ENCODE measurements at regions not wholly inside any gene's neighbourhood (a gene's known extent, or its start where the extent isn't known, plus 50 kb on each side); places are given as distances from the start of the nearest gene placed in this dataset.

GRCh38 chr10:45500798-45501197 is 126.8 kb downstream of the ALOX5 start:
- H3K79me2 ChIP-seq (ENCODE audit: control insufficient read depth, insufficient read depth, low read length) = peaks cover 35% of the 10 kb centered on the region
- no peaks in the 10 kb centered on the region for H3K27me3 ChIP-seq (replicated peaks in 1 of 4; ENCODE audit: control extremely low read depth in 1 of 4, control insufficient read depth in 3 of 4, insufficient read depth in 4 of 4, low read length in 3 of 4)
- no peak overlapping the region for H3K27ac Mint-ChIP-seq
- ChIA-PET CTCF (interaction anchor here (0.7 kb wide), 1 partner anchor 172 kb away, joined by 3 read pairs; the partner anchor contains the start of gene ZFAND4), POLR2A (no interaction called here)
- DNase-seq (no peak), ATAC-seq (ENCODE audit: low read depth) (no peak)
- WGBS (ENCODE audit: insufficient coverage) = no CpG with 5 or more reads among the region's 1 CpG
- H3K27ac ChIP-seq (ENCODE audit: low read length in 2 of 2) = no peak overlapping the region
- H4K20me1 ChIP-seq (ENCODE audit: control insufficient read depth, insufficient read depth, low read length, poor library complexity, severe bottlenecking) = peaks cover 25% of the 10 kb centered on the region
- H3K4me1 ChIP-seq (ENCODE audit: control insufficient read depth in 2 of 2, insufficient read depth in 2 of 2, low read length in 2 of 2) = no peaks in the 10 kb centered on the region
- H3K4me2 ChIP-seq (replicated peaks; ENCODE audit: low read depth, low read length, poor library complexity, severe bottlenecking) = no peak overlapping the region
- no peak overlapping the region for H3K4me3 ChIP-seq (ENCODE audit: control extremely low read depth in 1 of 5, extremely low read depth in 1 of 5, insufficient read depth in 1 of 5, low read depth in 2 of 5, low read length in 4 of 5)
- peaks cover 3% of the 10 kb centered on the region for H3K9me3 Mint-ChIP-seq (ENCODE audit: insufficient read depth)
- H3K9ac ChIP-seq (ENCODE audit: low read length) = no peak overlapping the region
- H3K4me3 Mint-ChIP-seq = no peak overlapping the region
- no peak overlapping the region for H2AFZ ChIP-seq (ENCODE audit: insufficient read depth, low read depth, low read length, poor library complexity, severe bottlenecking)
- TF ChIP-seq EZH2 (IDR thresholded peaks at IDR 0.05; ENCODE audit: borderline replicate concordance, insufficient read depth, low read depth, low read length, poor library complexity, severe bottlenecking) (no peak), CTCF (IDR thresholded peaks at IDR 0.05) (no peak)
- intact Hi-C loops (cut with micrococcal nuclease) = no loop called here
- no peaks in the 10 kb centered on the region for H3K27me3 Mint-ChIP-seq
- H3K4me1 Mint-ChIP-seq = peaks cover 15% of the 10 kb centered on the region
- H3K9me3 ChIP-seq (ENCODE audit: control extremely low read depth in 1 of 3, control insufficient read depth in 2 of 3, insufficient read depth in 1 of 3, low read length in 2 of 3) = peaks cover 0 to 7% (median 7%) of the 10 kb centered on the region in 3 donors
- H3K36me3 ChIP-seq (replicated peaks in 1 of 2; ENCODE audit: control extremely low read depth in 1 of 2, control insufficient read depth in 1 of 2, extremely low read depth in 1 of 2, insufficient read depth in 2 of 2, low read length in 1 of 2) = no peaks in the 10 kb centered on the region

- H4K20me1 ChIP-seq (ENCODE audit: control insufficient read depth, insufficient read depth, low read length, poor library complexity, severe bottlenecking) = peaks cover 25% of the 10 kb centered on the region
- no peak overlapping the region for H3K9ac ChIP-seq (ENCODE audit: low read length)
- peaks cover 0 to 9% (median 9%) of the 10 kb centered on the region in 3 donors for H3K9me3 ChIP-seq (ENCODE audit: control extremely low read depth in 1 of 3, control insufficient read depth in 2 of 3, insufficient read depth in 1 of 3, low read length in 2 of 3)
- Mint-ChIP-seq H3K4me3 (no peak overlapping the region), H3K9me3 (ENCODE audit: insufficient read depth) (peaks cover 3% of the 10 kb centered on the region), H3K27me3 (no peaks in the 10 kb centered on the region), H3K4me1 (peaks cover 15% of the 10 kb centered on the region), H3K27ac (no peak overlapping the region)
- no peaks in the 10 kb centered on the region for H3K4me1 ChIP-seq (ENCODE audit: control insufficient read depth in 2 of 2, insufficient read depth in 2 of 2, low read length in 2 of 2)
- no peak overlapping the region for H3K4me2 ChIP-seq (replicated peaks; ENCODE audit: low read depth, low read length, poor library complexity, severe bottlenecking)
- POLR2A ChIA-PET = no interaction called here
- intact Hi-C loops (cut with micrococcal nuclease) = no loop called here
- ATAC-seq (ENCODE audit: low read depth) = no peak
- peaks cover 39% of the 10 kb centered on the region for H3K79me2 ChIP-seq (ENCODE audit: control insufficient read depth, insufficient read depth, low read length)
- DNase-seq = no peak
- no peaks in the 10 kb centered on the region for H3K27me3 ChIP-seq (replicated peaks in 1 of 4; ENCODE audit: control extremely low read depth in 1 of 4, control insufficient read depth in 3 of 4, insufficient read depth in 4 of 4, low read length in 3 of 4)
- no peak overlapping the region for H3K4me3 ChIP-seq (ENCODE audit: control extremely low read depth in 1 of 5, extremely low read depth in 1 of 5, insufficient read depth in 1 of 5, low read depth in 2 of 5, low read length in 4 of 5)
- no peaks in the 10 kb centered on the region for H3K36me3 ChIP-seq (replicated peaks in 1 of 2; ENCODE audit: control extremely low read depth in 1 of 2, control insufficient read depth in 1 of 2, extremely low read depth in 1 of 2, insufficient read depth in 2 of 2, low read length in 1 of 2)
- no CpG with 5 or more reads among the region's 1 CpG for WGBS (ENCODE audit: insufficient coverage)
- CTCF ChIA-PET = interaction anchor here (0.7 kb wide), 1 partner anchor 172 kb away, joined by 3 read pairs; the partner anchor contains the start of gene ZFAND4
- no peak overlapping the region for H3K27ac ChIP-seq (ENCODE audit: low read length in 2 of 2)
- no peak overlapping the region for H2AFZ ChIP-seq (ENCODE audit: insufficient read depth, low read depth, low read length, poor library complexity, severe bottlenecking)
- TF ChIP-seq CTCF (IDR thresholded peaks at IDR 0.05) (no peak), EZH2 (IDR thresholded peaks at IDR 0.05; ENCODE audit: borderline replicate concordance, insufficient read depth, low read depth, low read length, poor library complexity, severe bottlenecking) (no peak)
These were observed 126.3 kb downstream of the ALOX5 start for GRCh38 chr10:45500304-45500703.
